Omental fat pad (tissue), 3 donors: ENCODE measurements at regions not wholly inside any gene's neighbourhood (a gene's known extent, or its start where the extent isn't known, plus 50 kb on each side); places are given as distances from the start of the nearest gene placed in this dataset.

Experiments used
- ATAC-seq: fragments of 150-250 bp; one replicate; pipeline ENCODE4 v1.9.1; 2016; ENCODE audit warnings: mild to moderate bottlenecking, moderate library complexity; ENCODE audit not compliant: low FRiP score
- DNase-seq: peaks from one replicate; pipeline ENCODE4 v3.0.0-alpha.2; 2019; ENCODE audit warnings: low spot score
- TF ChIP-seq, protein P1 (sequence below), 3 donors: fragments of 450-650 bp; IDR thresholded peaks; one replicate each; pipeline ENCODE4 v1.5.1; 2016 to 2017; ENCODE audit warnings: antibody characterized with exemption in 3 of 3, mild to moderate bottlenecking in 3 of 3, moderate library complexity in 2 of 3

DNA sequence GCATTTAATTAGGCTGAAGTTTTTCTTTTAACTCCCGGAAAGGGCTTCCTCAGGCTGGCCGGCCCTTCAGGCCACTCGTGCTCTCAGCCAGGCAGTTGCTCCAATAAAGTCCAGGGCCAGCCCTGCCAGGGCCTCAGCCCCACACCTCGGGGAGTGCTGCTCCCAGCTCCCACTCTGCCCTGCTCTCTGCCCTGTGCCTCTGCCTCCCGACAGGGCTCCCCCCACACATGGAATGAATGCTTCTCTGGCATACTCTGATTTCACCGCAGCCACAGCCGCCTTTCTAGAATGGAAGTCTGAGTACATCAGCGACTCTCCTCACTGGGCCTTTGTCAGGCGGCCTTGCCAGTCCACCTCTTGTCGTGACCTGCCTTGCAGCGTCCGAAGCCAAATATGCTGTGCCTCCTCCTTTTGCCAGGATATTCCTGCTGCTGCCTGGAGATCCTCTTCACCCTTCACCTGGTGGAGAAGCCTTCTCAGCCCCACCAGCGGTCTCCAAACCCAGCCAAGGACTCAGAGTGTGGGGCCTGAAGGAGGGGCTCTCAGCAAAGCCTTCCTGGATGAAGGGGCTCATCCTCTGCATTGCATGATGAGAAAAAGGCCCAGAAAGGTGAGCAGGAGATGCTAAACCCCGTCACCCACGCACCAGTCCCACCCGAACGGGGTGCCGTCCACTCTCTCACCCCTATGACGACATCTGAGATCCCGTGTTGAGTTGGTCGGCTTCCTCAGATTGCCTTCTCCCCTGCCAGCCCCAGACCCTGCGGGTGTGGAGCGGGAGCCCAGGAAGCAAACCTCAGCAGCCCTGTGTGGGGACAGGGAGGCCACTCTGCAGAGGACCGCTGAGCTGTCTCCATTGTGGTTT is 472.7 kb upstream of the HS6ST1 start:
- TF ChIP-seq, protein P1, sequence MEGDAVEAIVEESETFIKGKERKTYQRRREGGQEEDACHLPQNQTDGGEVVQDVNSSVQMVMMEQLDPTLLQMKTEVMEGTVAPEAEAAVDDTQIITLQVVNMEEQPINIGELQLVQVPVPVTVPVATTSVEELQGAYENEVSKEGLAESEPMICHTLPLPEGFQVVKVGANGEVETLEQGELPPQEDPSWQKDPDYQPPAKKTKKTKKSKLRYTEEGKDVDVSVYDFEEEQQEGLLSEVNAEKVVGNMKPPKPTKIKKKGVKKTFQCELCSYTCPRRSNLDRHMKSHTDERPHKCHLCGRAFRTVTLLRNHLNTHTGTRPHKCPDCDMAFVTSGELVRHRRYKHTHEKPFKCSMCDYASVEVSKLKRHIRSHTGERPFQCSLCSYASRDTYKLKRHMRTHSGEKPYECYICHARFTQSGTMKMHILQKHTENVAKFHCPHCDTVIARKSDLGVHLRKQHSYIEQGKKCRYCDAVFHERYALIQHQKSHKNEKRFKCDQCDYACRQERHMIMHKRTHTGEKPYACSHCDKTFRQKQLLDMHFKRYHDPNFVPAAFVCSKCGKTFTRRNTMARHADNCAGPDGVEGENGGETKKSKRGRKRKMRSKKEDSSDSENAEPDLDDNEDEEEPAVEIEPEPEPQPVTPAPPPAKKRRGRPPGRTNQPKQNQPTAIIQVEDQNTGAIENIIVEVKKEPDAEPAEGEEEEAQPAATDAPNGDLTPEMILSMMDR (IDR thresholded peaks at IDR 0.05), result no peak
- DNase-seq, result no peak
- no peak for ATAC-seq

DNA sequence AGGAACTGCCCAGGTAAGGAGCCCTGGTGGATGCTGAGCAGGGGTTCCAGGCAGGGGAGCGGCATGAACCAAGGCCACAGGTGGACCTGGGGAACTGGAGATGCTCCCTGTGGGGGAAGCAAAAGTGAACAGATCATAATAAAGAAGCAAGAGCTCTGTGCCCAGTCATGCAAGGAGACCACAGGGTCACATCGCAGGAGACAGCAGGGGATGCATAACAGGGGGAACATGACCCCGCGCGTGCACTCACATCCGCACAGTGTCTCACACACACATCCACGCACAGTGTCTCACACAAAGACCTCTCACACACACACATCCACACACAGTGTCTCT is 473.3 kb upstream of the HS6ST1 start:
- no peak for ATAC-seq
- no peak for DNase-seq
- TF ChIP-seq, protein P1 (IDR thresholded peaks at IDR 0.05), result no peak

DNA sequence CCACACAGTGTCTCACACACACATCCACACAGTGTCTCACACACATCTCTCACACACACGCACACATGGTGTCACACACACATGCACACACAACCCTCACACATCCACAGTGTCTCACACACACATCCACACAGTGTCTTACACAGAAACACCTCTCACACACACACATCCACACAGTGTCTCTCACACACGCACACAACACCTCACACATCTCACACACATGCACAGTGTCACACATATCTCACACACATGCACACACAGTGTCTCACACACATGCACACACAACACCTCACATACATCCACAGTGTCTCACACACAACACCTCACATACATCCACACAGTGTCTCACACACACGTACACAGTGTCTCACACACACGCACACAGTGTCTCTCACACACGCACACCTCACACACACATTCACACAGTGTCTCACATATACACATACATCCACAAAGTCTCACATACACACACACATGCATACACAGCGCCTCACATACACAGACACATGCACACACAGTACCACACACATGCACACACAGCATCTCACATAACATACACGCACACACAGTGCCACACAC is 473.9 kb upstream of the HS6ST1 start:
- TF ChIP-seq, protein P1 (IDR thresholded peaks at IDR 0.05), result no peak
- DNase-seq (no peak), ATAC-seq (no peak)

DNA sequence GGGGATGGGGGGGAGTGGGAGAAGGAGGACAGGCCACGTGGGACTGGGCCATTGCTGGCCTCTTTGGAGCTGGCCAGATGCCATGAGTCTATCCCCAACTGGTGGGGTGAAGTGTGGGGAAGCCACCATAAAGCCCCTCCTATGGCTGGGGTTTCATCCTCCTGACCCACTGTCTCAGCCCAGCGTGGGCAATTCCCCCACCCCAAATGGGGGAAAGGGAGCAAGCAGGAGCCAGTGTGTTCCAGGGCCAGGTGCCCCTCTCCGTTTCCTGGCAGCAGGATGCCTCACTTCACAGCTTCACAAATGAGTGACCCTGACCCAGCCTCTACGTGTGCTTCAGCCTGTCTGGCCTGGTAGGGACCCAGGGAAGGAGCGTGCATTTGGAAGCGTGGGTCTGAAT is 474.7 kb upstream of the HS6ST1 start:
- ATAC-seq (no peak), DNase-seq (no peak)
- TF ChIP-seq, protein P1 (IDR thresholded peaks at IDR 0.05), result no peak

DNA sequence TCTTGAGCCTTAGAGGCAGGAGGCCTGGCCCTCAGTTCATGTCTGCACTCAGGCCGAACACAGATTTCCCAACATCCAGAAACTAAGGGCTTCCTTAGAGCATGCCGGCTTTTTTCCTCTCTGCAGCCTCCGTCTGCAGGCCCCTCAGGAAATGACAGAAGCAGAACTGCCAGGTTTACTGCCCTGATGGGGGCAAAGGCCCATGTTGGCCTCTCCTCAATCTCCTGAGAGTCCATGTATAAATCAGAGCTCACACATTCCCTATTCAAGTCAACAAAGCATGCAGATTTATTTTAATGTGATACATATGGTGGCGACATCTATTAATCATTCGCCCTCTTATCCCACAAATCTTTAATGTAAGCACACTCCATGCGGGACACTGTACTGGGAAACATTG is 475.6 kb upstream of the HS6ST1 start:
- no peak for DNase-seq
- ATAC-seq, result no peak
- TF ChIP-seq, protein P1 (IDR thresholded peaks at IDR 0.05), result no peak

DNA sequence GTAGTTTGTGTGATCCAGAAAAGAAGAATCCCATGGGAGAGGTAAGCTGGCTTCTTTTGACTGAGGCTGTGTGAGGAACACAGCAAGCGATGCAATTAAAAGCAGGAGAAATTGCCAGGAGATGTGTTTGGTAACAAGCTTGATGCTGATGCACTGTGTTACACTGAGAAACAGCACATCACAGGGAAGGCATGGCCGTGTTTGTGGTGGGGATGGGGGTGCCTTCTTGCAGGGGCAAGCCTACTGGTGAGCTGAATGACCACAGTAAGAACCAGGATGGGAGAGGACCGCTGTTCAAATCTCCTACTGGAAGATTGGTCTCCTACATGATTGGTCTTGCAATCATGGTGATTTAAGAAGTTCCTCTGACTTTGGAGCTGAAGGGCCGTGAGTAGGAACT is 477.7 kb upstream of the HS6ST1 start:
- no peak for ATAC-seq
- no peak for DNase-seq

More for the DNA sequence above, 477.7 kb upstream of the HS6ST1 start:
- TF ChIP-seq, protein P1 (IDR thresholded peaks at IDR 0.05), result no peak
